Inferior parietal cortex (tissue), 1 donor: ENCODE measurements at regions not wholly inside any gene's neighbourhood (a gene's known extent, or its start where the extent isn't known, plus 50 kb on each side); places are given as distances from the start of the nearest gene placed in this dataset.

Source experiments
- DNase-seq: peaks from one replicate; pipeline ENCODE4 v3.0.0-alpha.2; 2016; ENCODE audit errors: extremely low spot score

DNA sequence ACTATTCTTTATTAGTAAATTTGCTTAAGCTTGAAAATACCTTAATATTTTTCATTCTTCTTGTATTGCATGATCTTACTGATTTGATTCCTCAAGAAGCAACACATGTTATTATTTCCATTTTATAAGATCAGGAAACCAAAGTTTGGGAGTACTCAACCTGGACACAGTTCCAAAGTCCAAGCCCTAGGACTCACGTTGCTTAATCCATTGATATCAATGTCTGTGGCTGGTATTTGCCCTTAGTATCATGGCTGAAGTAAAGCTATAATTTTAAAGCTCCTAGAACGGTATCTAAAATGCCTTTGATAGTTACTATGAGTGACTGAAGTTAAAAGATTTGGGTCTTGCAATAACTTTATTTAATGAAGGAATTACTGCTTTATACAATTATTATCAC, 1045.3 kb downstream of the TUSC7 start:
- no peak for DNase-seq

DNA sequence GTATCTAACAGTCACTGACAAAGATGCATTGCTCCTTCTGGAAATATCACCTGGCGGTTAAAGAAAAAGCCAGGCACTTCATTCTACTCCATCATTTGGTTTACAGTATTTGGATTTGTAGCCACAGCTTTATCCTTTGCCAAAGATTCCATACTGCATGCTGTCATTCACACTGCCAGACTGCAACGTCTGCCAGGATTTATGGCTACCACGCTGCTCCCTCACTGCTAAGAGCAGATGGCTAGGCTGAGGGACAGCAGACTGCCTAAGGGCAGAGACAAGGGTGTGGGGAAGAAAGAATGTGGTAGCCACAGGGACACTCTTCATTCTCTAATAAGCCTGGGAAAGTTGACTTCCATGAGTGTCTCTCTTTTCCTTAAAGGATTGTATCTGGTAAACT, 1047.0 kb downstream of the TUSC7 start:
- DNase-seq = no peak

DNA sequence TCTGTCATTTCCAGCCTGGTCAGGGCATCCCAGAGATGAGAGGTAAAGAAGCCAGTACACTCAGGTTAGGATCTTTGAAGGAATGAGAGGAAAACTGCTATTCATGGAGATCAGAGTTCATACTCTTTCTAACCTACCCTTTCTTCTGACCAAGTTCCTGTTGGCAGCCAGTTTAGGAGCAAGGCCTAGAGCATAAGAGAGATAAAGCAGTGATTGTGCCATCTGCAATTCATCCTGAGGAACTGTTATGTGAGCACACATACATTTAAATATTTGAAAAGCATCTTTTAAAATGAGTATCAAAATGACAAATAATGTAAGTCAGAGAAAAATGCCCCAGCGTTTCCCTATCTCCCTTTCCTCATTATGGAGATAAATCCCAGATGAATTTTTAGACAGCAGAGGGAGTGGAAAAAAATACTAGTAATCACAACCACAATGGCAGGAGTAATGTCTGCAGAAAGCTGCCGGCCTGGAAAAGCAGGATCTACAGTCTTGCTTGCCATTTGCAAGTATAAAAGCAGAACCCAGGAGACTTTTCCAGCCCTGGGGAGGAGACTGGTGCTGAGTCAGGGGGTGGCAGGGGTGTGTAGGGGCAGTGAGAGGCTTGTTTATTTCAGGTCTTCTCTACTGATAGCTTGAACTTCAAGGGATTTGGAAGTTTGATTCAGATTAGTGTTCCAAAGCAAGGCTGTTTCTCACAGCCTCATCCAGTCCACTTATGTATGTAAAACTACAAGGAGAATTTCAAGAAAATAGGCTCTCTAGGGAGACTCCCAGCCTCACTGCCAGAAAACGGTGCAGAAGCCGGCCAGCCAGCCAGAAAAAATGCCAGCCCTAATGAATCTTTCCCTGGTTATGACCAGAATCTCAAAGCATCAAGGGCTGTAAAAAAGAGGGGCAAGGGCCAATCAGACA, 1052.4 kb downstream of the TUSC7 start:
- peak; percentile 45 for DNase-seq

DNA sequence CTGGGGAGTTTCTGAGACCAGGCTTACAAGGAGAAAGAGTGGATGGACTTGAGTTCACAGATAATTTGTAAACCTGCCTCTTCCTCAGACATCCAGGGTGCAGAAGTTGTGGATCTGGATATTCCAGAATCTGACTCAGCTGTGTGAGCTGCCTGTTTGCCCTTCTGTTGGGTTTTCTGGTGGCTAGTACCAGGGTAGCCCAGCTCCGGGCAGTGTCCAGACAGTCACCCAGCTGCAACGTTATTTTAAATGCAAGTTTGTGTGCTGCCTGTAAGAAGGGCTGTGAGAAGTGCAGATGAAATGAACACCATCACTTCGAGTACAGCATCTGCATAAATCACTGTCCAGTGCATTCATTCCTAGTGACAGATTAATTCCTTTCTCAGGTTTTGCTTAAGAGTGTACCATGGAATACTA, 1053.0 kb downstream of the TUSC7 start:
- DNase-seq = no peak

DNA sequence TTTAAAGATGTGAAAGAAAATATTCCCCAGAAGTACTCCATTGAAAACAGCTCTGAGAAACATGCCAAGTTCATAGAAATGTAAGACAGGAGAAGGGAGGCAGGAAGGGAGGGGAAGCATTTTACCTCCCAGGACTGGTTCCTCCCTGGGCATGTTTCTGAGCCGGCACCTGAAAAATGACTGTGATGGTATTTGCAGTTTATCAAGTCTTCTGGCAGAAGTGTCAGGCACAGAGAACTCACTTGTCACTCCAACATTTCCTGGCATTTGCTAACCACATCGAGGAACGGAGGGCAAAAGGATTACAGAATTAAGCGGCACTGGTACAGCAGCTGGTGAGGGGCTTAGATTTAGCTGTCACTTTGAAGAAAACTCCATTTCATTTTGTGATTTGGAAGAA, 1054.0 kb downstream of the TUSC7 start:
- no peak for DNase-seq

DNA sequence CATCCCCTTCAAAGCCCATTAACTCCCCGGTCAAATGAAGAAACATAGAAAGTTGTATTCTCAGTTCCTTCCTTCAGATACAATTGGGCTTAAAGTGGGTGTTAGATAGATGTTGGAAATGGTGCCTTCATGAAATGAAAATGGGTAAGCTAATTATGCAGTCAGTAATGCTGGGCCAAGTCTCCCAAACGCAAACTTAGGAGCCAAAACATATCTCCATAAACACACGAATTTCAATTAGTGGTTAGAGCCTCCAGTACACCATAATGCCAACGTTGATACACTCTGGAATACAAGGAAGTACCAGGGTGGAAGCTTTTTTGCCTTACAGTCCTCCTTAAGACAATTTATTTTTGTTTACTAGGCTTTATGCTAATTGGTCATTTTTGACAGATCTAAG, 1059.0 kb downstream of the TUSC7 start:
- no peak for DNase-seq

DNA sequence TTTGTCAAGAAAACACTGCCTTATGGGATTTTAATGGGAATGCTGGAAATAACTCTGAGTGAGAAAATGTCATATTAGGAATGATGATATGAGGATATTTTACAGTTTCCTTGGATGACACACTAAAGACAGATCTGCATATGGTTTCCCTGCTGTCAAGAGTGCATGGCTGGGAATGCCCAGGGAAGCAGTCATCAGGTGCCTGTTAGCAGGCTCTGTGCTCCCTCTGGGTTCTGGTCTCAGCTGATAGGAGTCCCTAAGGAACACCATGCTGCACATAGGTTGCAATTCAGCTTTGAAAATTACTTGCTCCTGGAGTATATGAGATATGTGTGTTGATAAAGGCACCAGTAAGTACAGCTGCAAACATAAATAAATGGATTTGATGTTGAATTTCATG, 1064.6 kb downstream of the TUSC7 start:
- DNase-seq = no peak

DNA sequence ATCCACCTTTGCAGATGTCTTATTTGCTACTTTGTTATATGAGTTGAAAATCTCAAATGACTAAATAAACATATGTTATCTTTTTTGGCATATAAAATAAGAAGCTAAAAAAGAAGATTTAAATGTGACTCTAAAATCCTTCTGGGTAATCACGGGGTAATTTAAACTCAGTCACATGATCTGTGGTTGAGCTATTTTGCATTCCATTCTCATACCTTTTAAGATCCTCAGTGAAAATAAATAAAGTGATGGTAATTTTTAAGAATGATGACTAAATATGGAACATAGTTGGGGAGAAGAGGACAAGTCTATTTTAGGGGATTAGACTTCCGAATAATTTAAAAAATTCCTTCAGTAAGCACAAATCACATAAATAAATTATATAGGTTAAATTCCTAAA, 1076.8 kb downstream of the TUSC7 start:
- DNase-seq = no peak

DNA sequence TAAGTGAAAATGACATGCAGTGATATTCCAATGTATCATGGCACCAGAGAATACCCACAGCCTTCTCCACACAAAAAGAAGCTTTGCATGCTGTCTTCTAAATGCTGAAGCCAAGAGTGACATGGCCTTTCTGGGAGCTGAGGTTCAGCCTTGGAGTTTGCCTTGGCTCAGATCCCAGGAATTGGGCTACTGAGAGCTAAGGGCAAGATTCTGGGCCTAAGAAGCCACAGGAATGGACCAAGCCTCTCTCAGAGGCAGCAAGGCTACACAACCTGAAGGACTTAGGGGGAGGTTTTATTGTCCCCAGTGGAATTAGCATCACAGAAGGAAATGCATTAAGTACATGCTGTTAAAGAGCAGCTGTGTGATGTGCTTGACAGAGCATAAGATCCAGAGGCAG, 1078.5 kb downstream of the TUSC7 start:
- DNase-seq = no peak

DNA sequence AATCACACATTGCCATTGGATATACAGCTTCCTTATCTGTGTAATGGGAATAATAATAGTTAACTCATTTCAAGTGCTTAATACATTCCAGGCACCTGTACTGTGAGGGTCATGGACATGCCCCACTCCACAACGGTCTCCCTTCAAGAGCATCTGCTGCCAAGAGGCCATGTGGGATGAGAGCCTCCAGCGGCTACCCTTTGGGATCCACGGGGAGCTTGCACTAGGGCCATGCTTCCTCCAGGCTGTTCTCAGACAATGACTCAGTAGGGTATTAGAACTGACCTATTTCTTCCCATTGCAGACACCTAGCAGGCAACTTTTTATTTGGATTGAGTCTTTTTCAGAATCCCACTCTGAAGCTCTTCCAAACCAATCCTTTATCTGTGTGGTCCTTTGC, 1078.9 kb downstream of the TUSC7 start:
- DNase-seq = no peak

DNA sequence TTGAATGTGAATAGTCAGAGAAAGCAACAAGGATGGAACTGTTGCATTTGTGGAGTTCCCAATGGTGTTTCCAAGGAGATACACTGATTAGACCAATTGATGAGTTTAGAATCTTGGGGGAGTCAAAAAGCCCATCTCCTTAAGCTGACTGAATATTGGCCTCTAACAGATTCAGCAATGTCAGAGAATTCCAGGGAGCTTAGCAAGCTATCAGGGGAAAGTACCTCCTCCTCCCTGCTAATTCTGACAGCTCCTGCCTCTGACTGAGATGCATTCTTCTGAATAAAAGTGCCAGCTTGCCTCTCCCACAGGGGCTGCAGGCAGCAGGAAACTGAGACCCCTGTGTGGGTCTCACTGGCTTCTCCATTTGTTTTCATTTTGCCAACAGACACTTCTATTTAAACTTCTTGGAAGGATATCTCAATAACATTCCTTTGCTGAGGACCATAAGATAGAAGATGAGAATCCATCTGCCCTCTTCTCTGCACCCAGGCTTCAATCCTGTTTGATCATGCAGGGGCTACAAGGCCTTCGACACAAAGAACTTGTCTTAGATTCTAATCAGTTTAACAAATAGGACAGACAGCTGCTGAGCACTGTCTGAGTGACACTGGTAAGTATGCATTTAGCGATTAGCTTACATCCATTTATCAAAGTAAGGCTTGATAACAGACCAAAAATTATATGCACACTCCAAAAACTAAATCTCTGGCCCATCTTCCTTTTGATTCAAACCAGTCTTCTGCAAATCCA, 1080.8 kb downstream of the TUSC7 start:
- DNase-seq = no peak

DNA sequence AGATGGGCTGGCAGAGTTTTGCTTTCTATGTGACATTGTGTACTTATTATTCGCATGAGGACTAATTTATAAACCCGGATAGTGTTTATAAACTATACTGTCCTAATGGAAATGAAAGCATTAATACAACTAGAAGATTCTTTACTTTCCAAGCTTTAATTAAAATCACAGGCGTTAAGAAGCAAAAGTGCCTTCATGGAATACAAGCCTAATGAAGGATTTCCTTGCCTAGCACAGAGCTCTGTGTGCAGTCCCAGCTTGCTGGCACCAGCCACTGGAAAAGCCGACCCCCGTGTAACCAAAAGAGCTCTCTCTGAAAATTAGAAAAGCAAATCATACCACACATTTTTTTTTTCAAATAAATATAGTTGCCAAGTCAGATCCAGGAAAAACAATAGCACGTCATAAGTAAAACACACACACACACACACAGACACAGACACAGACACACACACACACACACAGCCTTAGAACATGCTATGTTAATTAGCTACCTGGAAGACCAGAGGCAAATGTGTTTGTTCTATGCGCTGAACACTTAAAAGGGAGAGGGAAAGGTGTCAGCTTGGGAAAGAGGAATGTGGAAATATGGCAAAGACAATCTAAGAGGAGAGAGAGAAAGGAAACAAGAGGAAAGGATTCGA, 1084.2 kb downstream of the TUSC7 start:
- DNase-seq = no peak

DNA sequence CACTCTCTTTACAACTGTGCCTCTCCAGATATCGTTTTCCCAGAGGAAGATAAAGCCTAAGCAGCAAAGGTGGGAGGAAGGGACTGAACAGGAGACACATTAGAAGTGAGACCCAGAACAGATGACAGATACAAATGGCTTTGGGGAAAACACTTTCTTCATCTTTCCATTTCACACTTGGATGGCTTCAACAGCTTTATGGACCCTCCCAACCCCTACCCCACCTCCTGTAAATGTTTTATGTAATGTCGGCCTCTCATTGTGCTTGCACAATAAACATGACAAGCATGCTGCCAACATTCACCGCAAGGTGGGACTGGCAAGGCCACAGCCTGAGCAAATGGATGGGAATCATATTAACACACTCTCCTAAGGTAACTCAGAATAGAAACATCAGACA, 1088.6 kb downstream of the TUSC7 start:
- DNase-seq = no peak

DNA sequence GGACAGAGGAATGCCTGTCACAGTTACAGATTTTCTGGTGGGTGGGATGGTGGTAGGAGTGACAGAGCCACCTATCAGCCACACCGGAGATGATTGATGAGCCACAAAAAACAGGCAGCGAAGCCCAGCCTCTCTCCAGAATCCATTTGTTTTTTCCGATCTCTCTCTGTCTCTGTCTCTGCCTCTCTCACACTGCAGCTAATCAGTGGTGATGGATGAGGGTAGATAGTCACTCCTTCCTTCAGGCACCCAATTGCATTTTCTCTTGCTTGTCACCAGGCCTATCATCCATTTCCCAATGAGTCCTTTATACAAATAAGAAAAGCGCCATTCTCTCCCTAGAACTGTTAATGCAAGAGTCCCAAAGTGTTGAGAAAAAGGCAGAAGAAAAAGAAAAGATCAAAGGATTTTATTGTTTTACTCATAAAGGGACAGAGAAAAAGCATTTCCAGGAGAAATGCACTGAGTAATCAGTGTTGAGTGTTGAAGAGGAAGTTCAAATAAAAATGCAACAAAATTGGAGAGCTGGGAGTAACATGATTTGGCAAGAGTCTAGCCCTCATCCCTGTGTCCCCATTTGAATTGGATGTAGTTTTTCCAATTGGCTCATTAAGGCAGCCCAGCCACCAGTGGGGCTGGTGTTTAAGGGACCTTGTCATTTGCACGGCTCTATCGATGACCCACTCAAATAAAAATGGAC, 1089.3 kb downstream of the TUSC7 start:
- no peak for DNase-seq

DNA sequence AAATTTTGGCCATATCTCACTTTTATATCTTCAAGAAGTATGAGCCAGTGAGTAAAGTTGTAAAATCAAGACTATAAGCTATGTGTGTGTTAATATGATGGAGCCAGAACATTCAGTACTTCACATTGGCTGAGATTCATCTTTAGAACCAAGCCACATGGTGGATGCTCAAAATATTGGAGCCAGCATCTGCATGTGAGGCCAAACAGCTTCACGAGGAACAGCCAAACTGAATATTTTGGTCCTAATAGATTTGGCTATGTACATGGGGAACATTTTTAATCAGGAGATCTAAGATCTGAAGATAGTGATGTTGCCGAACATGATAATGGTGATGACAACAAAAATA, 1089.8 kb downstream of the TUSC7 start:
- DNase-seq = no peak

DNA sequence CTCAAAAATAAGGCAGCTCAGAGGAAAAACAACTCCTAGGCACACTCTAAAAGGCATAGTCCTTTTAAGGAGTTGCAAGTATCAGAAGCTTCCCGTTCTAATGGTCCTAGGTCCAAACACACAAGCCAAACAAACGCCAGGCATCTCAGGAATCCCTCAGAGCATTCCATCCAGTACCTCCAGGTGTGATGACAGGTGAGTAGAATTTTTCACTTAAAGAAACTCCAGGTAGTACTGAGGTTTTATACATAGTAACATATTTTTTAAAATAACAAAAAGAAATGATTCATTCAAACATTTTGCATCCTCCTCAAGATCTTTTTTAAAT, 1092.3 kb downstream of the TUSC7 start:
- no peak for DNase-seq

DNA sequence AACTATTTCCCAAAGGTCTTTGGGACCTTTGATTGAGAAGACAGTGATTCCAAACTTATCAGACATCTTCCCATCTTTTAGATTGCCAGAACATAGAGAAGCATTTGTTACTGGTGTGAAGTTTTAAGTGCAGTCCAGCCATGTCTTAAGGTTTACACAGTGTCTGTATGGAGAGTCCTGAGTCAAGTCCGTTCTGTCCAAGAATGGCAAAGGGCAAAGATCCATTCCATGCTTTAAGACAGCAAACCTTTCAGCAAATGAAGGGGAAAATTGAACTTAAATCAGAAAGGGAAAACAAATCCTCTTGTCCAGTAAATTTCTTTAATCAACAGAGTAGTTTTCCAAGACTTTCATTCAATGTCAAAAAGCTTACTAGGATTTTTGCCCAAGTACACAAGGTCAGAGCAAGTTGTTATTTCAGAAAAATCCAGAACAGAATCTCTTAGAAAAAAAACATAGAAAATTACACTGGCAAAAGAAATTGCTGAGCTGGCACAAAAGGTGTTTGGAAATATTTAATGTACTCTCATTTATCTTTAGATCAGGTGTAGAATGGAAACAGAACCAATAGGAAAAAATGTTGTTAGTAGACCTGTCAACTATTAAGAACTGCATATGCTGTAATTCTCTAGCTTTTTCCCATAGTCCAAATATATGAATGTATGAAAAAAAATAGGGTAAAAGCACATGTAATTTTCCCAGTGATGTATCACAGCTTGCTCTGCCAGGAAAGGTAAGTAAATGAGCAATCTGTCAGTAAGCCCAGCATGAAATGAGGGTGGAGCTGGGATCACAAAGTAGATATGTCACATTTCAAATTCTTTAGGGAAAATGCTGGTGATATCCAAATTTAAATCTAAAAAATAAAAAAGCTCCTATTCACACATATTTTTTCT, 1099.9 kb downstream of the TUSC7 start:
- no peak for DNase-seq

DNA sequence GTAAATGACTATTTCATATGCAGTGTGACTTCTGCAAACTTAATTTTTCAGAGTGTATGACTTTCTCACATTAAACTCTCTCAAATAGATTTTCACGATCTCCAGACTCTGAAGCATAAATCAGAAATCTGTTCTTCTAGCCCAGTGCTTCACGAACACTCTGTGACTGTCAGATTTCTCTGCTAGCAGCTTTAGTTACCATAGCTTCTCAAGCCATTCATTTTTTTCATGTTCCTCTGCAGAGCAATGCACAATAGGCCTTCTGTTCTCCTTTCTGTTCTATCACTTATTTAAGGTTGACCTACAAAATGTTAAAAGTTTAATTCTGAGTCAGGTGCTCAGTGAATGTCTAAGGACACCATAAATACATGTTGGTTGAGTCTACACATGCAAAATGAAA, 1102.2 kb downstream of the TUSC7 start:
- no peak for DNase-seq

DNA sequence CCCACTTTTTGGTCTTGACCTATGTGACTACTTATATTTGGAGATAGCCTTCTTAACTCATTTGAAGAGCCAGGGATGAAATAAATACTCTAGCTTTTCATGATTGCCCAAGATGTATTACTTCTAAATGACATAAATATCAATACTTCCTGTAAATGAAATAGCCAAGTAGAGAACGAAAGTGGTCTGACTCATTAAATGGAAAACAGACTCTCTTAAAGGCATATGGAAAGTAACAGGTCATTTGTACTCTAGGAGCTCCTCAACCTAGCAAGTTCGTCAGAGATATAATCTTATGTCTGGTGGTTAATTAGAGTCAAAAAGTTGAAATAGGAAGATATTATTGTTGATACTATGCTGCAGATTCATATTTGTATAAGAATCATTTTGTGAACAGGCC, 1105.4 kb downstream of the TUSC7 start:
- DNase-seq = no peak

DNA sequence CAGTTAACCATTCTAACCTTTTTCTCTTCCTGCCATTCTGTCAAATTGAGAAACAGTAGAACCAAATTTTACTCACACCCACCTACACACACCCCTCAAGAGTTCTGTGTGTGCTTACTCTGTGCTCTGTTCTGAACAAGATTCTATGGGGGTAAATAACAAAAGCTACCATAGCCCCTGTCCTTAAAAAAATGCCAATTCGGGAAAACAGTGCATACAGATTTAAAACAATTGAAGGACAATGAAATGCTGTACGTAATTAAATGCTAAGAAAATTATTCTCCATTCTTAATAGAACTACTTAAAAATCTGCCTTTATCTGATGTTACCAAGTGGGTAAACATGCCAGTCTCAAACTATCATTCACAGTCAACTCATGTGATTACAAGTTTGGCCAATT, 1107.5 kb downstream of the TUSC7 start:
- DNase-seq = no peak

DNA sequence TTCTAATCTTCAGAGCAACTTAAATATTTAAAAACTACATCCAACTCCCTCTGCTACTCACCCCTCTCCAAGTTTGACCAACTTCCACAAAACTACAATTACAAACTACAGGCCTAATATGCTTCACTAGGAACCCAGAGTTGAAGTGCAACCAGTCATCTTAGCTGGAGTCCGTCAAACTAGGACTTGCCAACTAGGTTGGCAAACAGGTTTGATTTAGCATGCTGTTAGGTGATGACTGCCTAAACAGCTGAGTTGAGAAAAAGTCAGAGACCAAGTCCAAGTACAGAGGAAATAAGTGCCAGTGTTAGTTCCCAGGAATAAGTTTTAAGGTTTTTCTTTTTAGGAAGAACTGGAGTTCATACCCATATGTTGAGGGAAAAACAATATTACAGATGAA, 1109.0 kb downstream of the TUSC7 start:
- DNase-seq = no peak
